HG03139 (cell line): ENCODE measurements at regions not wholly inside any gene's neighbourhood (a gene's known extent, or its start where the extent isn't known, plus 50 kb on each side); places are given as distances from the start of the nearest gene placed in this dataset.
"Not testable (repeated sequence)": the region's sequence is repeated elsewhere in the genome, so short reads cannot be mapped to it uniquely, and the experiment has no call there.

ENCODE experiments used
- ATAC-seq: cut with Tn5 transposase; IDR thresholded peaks from one replicate; pipeline ENCODE4 v1.9.1; 2021; ENCODE audit not compliant: unreplicated experiment

- ATAC-seq, result not testable (repeated sequence)
Observed at GRCh38 chr10:21366108-21366507, 159.4 kb downstream of the SKIDA1 start.

GRCh38 chr10:21364196-21365114 lies 161.0 kb downstream of the SKIDA1 start:
- no peak for ATAC-seq

GRCh38 chr10:21363731-21364104 lies 161.8 kb downstream of the SKIDA1 start:
- no peak for ATAC-seq

- no peak for ATAC-seq
Observed at GRCh38 chr10:21363092-21363730, 162.3 kb downstream of the SKIDA1 start.

GRCh38 chr10:21359202-21359601 lies 166.3 kb downstream of the SKIDA1 start:
- no peak for ATAC-seq

- ATAC-seq, result no peak
Observed at GRCh38 chr10:21355591-21356011, 169.9 kb downstream of the SKIDA1 start.

GRCh38 chr10:21352886-21353285 lies 172.6 kb downstream of the SKIDA1 start:
- ATAC-seq, result peak; percentile 85

- not testable (repeated sequence) for ATAC-seq
Observed at GRCh38 chr10:21351594-21351993, 173.9 kb downstream of the SKIDA1 start.

- ATAC-seq, result no peak
Observed at GRCh38 chr10:21349912-21350286, 175.6 kb downstream of the SKIDA1 start.

GRCh38 chr10:21347785-21348170 lies 177.7 kb downstream of the SKIDA1 start:
- ATAC-seq, result no peak

- no peak for ATAC-seq
Observed at GRCh38 chr10:21347043-21347784, 178.3 kb downstream of the SKIDA1 start.

GRCh38 chr10:21343087-21343486 lies 182.4 kb downstream of the SKIDA1 start:
- ATAC-seq, result no peak

- not testable (repeated sequence) for ATAC-seq
Observed at GRCh38 chr10:21342499-21342898, 183.0 kb downstream of the SKIDA1 start.

GRCh38 chr10:21340331-21340730 lies 185.2 kb downstream of the SKIDA1 start:
- ATAC-seq, result no peak

GRCh38 chr10:21337171-21337792 lies 188.2 kb downstream of the SKIDA1 start:
- ATAC-seq, result no peak

- no peak for ATAC-seq
Observed at GRCh38 chr10:21336476-21337170, 188.9 kb downstream of the SKIDA1 start.

GRCh38 chr10:21334891-21335696 lies 190.4 kb downstream of the SKIDA1 start:
- no peak for ATAC-seq

GRCh38 chr10:21330628-21331020 lies 194.9 kb downstream of the SKIDA1 start:
- ATAC-seq, result no peak

GRCh38 chr10:21329995-21330627 lies 195.4 kb downstream of the SKIDA1 start:
- no peak for ATAC-seq
